HEK293 (cell line): ENCODE measurements at regions not wholly inside any gene's neighbourhood (a gene's known extent, or its start where the extent isn't known, plus 50 kb on each side); places are given as distances from the start of the nearest gene placed in this dataset.

Source experiments
- CTCF ChIA-PET: fragments of 350-600 bp; formaldehyde crosslinking; extraction: SDS; loops from one replicate; lab custom pipeline; 2021; ENCODE audit warnings: antibody characterized with exemption; lab: Yijun Ruan, JAX
- POLR2A ChIA-PET: fragments of 300-600 bp; formaldehyde crosslinking; extraction: SDS; loops from one replicate; lab custom pipeline; 2020; ENCODE audit warnings: antibody characterized with exemption, inconsistent platforms; lab: Yijun Ruan, JAX
- H3K27ac ChIP-seq: fragments of 200-500 bp; sonication (Bioruptor generic); 2 replicates; pipeline ENCODE4 v1.5.1; 2014; ENCODE audit warnings: low read depth, low read length, control low read depth, inconsistent platforms; ENCODE audit errors: extremely low read depth
- H3K36me3 ChIP-seq, 2 experiments: fragments of 200-500 bp in 1 of 2; sonication (Bioruptor generic) in 1 of 2; 1 replicate in 1 of 2; 2 replicates in 1 of 2; pipeline ENCODE4 v1.5.1; 2014 to 2017; ENCODE audit warnings: inconsistent platforms in 2 of 2, low read length in 2 of 2; ENCODE audit not compliant: control insufficient read depth in 2 of 2, insufficient read depth in 1 of 2
- H3K4me1 ChIP-seq: fragments of 200-500 bp; sonication (Bioruptor generic); 2 replicates; pipeline ENCODE4 v1.5.1; 2014; ENCODE audit warnings: mild to moderate bottlenecking, low read length, inconsistent platforms; ENCODE audit not compliant: control insufficient read depth, insufficient read depth
- H3K4me3 ChIP-seq: 2 replicates; pipeline ENCODE4 v1.5.1; 2011; ENCODE audit warnings: low read depth, mild to moderate bottlenecking, control low read depth, low read length, moderate library complexity
- H3K9me3 ChIP-seq: fragments of 200-500 bp; sonication (Bioruptor generic); 2 replicates; pipeline ENCODE4 v1.5.1; 2014; ENCODE audit warnings: low read depth, low read length, inconsistent platforms; ENCODE audit not compliant: control insufficient read depth, insufficient read depth
- BCL11B ChIP-seq: fragments of 450-650 bp; formaldehyde crosslinking; IDR thresholded peaks from 2 replicates; pipeline ENCODE4 v1.5.1; 2016; ENCODE audit warnings: low read depth, missing biosample characterization, missing genetic modification characterization
- CTCF ChIP-seq: fragments of 450-650 bp; formaldehyde crosslinking; IDR thresholded peaks from 2 replicates; pipeline ENCODE4 v1.5.1; 2016; ENCODE audit warnings: missing biosample characterization, missing genetic modification characterization
- EGR2 ChIP-seq: fragments of 450-650 bp; formaldehyde crosslinking; IDR thresholded peaks from 2 replicates; pipeline ENCODE4 v1.5.1; 2016; ENCODE audit warnings: low read depth, missing biosample characterization, missing genetic modification characterization
- ELK4 ChIP-seq: IDR thresholded peaks from 2 replicates; pipeline ENCODE4 v1.6.1; 2011; ENCODE audit warnings: mild to moderate bottlenecking, low read depth, low read length, borderline replicate concordance
- GLI2 ChIP-seq: fragments of 450-650 bp; formaldehyde crosslinking; IDR thresholded peaks from 2 replicates; pipeline ENCODE4; 2017; ENCODE audit warnings: missing biosample characterization, missing genetic modification characterization, low read depth, borderline replicate concordance
- HOXA7 ChIP-seq: sonication (generic); formaldehyde crosslinking; IDR thresholded peaks from 2 replicates; pipeline ENCODE4 v1.8.1; 2022; ENCODE audit warnings: missing genetic modification reagents, borderline replicate concordance
- KLF17 ChIP-seq: fragments of 450-650 bp; formaldehyde crosslinking; IDR thresholded peaks from 2 replicates; pipeline ENCODE4 v1.5.1; 2016; ENCODE audit warnings: missing biosample characterization, missing genetic modification characterization
- MZF1 ChIP-seq: fragments of 450-650 bp; formaldehyde crosslinking; IDR thresholded peaks from 2 replicates; pipeline ENCODE4 v1.5.1; 2017; ENCODE audit warnings: missing biosample characterization, missing genetic modification characterization, borderline replicate concordance
- ZBTB8A ChIP-seq: fragments of 450-650 bp; formaldehyde crosslinking; IDR thresholded peaks from 2 replicates; pipeline ENCODE4 v1.5.1; 2016; ENCODE audit warnings: missing biosample characterization, missing genetic modification characterization
- ZEB2 ChIP-seq: fragments of 450-650 bp; formaldehyde crosslinking; IDR thresholded peaks from 2 replicates; pipeline ENCODE4 v1.5.1; 2016; ENCODE audit warnings: missing biosample characterization, missing genetic modification characterization
- ZFHX2 ChIP-seq: fragments of 450-650 bp; formaldehyde crosslinking; conservative IDR thresholded peaks from 2 replicates; pipeline ENCODE4 v1.5.1; 2016; ENCODE audit warnings: missing biosample characterization, missing genetic modification characterization
- ZNF10 ChIP-seq: fragments of 450-650 bp; formaldehyde crosslinking; IDR thresholded peaks from 2 replicates; pipeline ENCODE4 v1.5.1; 2017; ENCODE audit warnings: missing biosample characterization, missing genetic modification characterization
- ZNF121 ChIP-seq: fragments of 450-650 bp; formaldehyde crosslinking; IDR thresholded peaks from 2 replicates; pipeline ENCODE4 v1.5.1; 2016; ENCODE audit warnings: missing biosample characterization, missing genetic modification characterization
- ZNF184 ChIP-seq: fragments of 450-650 bp; IDR thresholded peaks from 2 replicates; pipeline ENCODE4 v1.5.1; 2018; ENCODE audit warnings: missing biosample characterization, mild to moderate bottlenecking, missing genetic modification characterization
- ZNF221 ChIP-seq: fragments of 450-650 bp; formaldehyde crosslinking; IDR thresholded peaks from 2 replicates; pipeline ENCODE4 v1.5.1; 2017; ENCODE audit warnings: missing biosample characterization, missing genetic modification characterization, borderline replicate concordance
- ZNF223 ChIP-seq: fragments of 450-650 bp; formaldehyde crosslinking; IDR thresholded peaks from 2 replicates; pipeline ENCODE4 v1.5.1; 2016; ENCODE audit warnings: missing biosample characterization, missing genetic modification characterization
- ZNF274 ChIP-seq, 2 experiments: fragments of 200-500 bp in 1 of 2; fragments of 450-650 bp in 1 of 2; sonication (Bioruptor generic) in 1 of 2; formaldehyde crosslinking in 1 of 2; IDR thresholded peaks; 2 replicates each; pipeline versions ENCODE4 v1.5.1 to v1.6.1; 2014 to 2016; ENCODE audit warnings: borderline replicate concordance in 1 of 2, inconsistent platforms in 1 of 2, low read length in 1 of 2, missing biosample characterization in 1 of 2, missing genetic modification characterization in 1 of 2
- ZNF335 ChIP-seq: fragments of 450-650 bp; formaldehyde crosslinking; conservative IDR thresholded peaks from 2 replicates; pipeline ENCODE4 v1.5.1; 2016; ENCODE audit warnings: missing biosample characterization, missing genetic modification characterization
- ZNF341 ChIP-seq: fragments of 450-650 bp; formaldehyde crosslinking; IDR thresholded peaks from 2 replicates; pipeline ENCODE4; 2016; ENCODE audit warnings: low read depth, missing biosample characterization, missing genetic modification characterization
- ZNF488 ChIP-seq: fragments of 450-650 bp; formaldehyde crosslinking; IDR thresholded peaks from 2 replicates; pipeline ENCODE4 v1.5.1; 2016; ENCODE audit warnings: missing biosample characterization, missing genetic modification characterization
- ZNF514 ChIP-seq: fragments of 450-650 bp; formaldehyde crosslinking; IDR thresholded peaks from 2 replicates; pipeline ENCODE4 v1.5.1; 2016; ENCODE audit warnings: missing biosample characterization, missing genetic modification characterization
- ZNF560 ChIP-seq: fragments of 450-650 bp; formaldehyde crosslinking; IDR thresholded peaks from 2 replicates; pipeline ENCODE4 v1.5.1; 2017; ENCODE audit warnings: missing biosample characterization, missing genetic modification characterization, borderline replicate concordance
- ZNF571 ChIP-seq: fragments of 450-650 bp; formaldehyde crosslinking; IDR thresholded peaks from 2 replicates; pipeline ENCODE4 v1.5.0; 2017; ENCODE audit warnings: missing biosample characterization, missing genetic modification characterization
- ZNF645 ChIP-seq: fragments of 450-650 bp; formaldehyde crosslinking; IDR thresholded peaks from 2 replicates; pipeline ENCODE4; 2016; ENCODE audit warnings: missing biosample characterization, missing genetic modification characterization
- ZNF677 ChIP-seq: fragments of 450-650 bp; IDR thresholded peaks from 2 replicates; pipeline ENCODE4 v1.5.0; 2018; ENCODE audit warnings: missing biosample characterization, mild to moderate bottlenecking, missing genetic modification characterization, moderate library complexity

- ChIA-PET CTCF (no interaction called here), POLR2A (no interaction called here)
- H3K36me3 ChIP-seq, result no peaks in the 10 kb centered on the region
- no peaks in the 10 kb centered on the region for H3K9me3 ChIP-seq
- H3K27ac ChIP-seq, result no peak overlapping the region
- TF ChIP-seq ZNF571 (tag by site-specific recombination), result no peak
- TF ChIP-seq MZF1 (tag by site-specific recombination), result no peak
- no peak for TF ChIP-seq CTCF (tag by site-specific recombination)
- TF ChIP-seq ZEB2, result no peak
- no peak for TF ChIP-seq GLI2 (tag by site-specific recombination)
- TF ChIP-seq ZNF121, result no peak
- TF ChIP-seq EGR2, result no peak
- TF ChIP-seq BCL11B (tag by site-specific recombination), result no peak
- TF ChIP-seq ZNF514 (tag by site-specific recombination), result no peak
- TF ChIP-seq ZNF560 (tag by site-specific recombination), result no peak
- no peak for TF ChIP-seq HOXA7 (CRISPR knock-in tag)
- no peak for TF ChIP-seq ZBTB8A (tag by site-specific recombination)
- no peak for TF ChIP-seq ZNF274 (IDR thresholded peaks at IDR 0.05; ENCODE audit: low read length)
- no peak for TF ChIP-seq ZNF274 (tag by site-specific recombination; IDR thresholded peaks at IDR 0.05; ENCODE audit: borderline replicate concordance)
- TF ChIP-seq ZNF677 (tag by site-specific recombination), result no peak
- no peak for TF ChIP-seq ZNF223 (tag by site-specific recombination)
- no peak for TF ChIP-seq KLF17 (tag by site-specific recombination)
- TF ChIP-seq ZNF335 (tag by site-specific recombination), result no peak
- TF ChIP-seq ZNF221 (tag by site-specific recombination), result no peak
- TF ChIP-seq, all 188 proteins: peak for 0
- H3K4me1 ChIP-seq, result no peaks in the 10 kb centered on the region
- no peak overlapping the region for H3K4me3 ChIP-seq
Measured at GRCh38 chr17:65349916-65350315, 211.5 kb downstream of the AXIN2 start.

GRCh38 chr17:65346166-65346565 is 209.0 kb downstream of the RGS9 start:
- POLR2A ChIA-PET, result no interaction called here
- CTCF ChIA-PET, result no interaction called here
- Histone ChIP-seq H3K4me1 (no peaks in the 10 kb centered on the region), H3K9me3 (no peaks in the 10 kb centered on the region), H3K4me3 (no peak overlapping the region), H3K27ac (no peak overlapping the region), H3K36me3 (no peaks in the 10 kb centered on the region)
- TF ChIP-seq ZFHX2, result no peak
- no peak for TF ChIP-seq ZNF10 (tag by site-specific recombination)
- no peak for TF ChIP-seq ELK4
- TF ChIP-seq EGR2, result no peak
- no peak for TF ChIP-seq ZNF645 (tag by site-specific recombination)
- TF ChIP-seq ZNF184 (tag by site-specific recombination), result no peak
- TF ChIP-seq ZNF341 (tag by site-specific recombination), result no peak
- TF ChIP-seq ZNF221 (tag by site-specific recombination), result no peak
- TF ChIP-seq ZNF488, result no peak
